DMS53 treated with DMSO at 0.1 percent for 48 hours (cell line): ENCODE measurements at regions not wholly inside any gene's neighbourhood (a gene's known extent, or its start where the extent isn't known, plus 50 kb on each side); places are given as distances from the start of the nearest gene placed in this dataset.

ENCODE experiments used
- DNase-seq: peaks from one replicate; lab custom pipeline; 2025; ENCODE audit not compliant: unreplicated experiment; lab: John Stamatoyannopoulos, UW

DNA sequence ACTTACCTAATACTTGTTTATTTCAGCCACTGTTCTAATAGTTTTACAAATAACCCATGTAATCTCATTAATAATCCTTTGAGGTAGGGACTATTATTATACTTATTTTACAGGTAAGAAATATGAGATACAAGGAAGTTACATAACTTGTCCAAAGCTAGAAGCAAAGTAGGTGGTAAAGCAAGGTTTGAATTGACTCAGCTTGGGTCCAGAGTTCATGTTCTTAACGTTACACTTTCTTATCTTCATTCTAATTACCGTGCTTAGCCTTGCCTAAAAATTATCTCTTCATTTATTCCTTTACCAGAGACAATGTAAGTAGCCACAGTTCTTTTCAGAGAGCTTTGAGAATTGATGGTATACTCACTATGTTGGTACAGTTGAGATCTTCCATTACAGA lies 743.6 kb downstream of the KCNJ3 start:
- no peak for DNase-seq

DNA sequence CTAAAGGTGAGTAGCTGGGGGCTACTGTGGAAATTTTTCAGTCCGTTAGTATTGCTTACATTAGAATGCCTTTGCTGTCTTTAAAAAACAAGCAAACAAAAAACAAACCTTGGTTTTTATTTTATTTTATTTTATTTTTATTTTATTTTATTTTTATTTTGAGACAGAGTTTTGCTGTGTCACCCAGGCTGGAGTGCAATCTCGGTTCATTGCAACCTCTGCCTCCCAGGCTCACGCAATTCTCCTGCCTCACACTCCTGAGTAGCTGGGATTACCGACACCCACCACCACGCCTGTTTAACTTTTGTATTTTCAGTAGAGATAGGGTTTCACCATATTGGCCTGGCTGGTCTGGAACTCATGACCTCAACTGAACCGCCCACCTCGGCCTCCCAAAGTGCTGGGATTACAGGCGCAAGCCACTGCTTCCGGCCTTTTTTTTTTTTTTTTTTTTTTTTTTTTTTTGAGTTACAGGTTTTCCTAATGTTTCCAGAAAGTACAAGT lies 732.6 kb downstream of the KCNJ3 start:
- no peak for DNase-seq

DNA sequence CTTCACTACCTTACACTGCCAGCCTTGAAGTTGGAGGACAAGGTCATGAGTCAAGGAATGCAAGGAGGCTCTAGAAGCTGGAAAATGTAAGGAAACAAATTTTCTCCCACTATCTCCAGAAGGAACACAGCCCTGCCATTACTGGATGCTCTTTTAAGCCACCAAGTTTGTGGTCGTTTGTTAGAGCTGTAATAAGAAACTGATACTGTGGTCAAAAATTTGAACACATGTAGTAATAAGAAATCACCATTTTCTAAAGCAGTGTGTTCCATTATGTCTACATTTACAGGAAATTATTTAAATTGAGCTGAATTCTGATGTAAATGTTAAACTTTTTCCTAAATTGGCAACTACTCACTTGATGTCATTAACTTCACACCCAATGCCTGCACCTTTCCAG lies 729.0 kb downstream of the KCNJ3 start:
- no peak for DNase-seq

DNA sequence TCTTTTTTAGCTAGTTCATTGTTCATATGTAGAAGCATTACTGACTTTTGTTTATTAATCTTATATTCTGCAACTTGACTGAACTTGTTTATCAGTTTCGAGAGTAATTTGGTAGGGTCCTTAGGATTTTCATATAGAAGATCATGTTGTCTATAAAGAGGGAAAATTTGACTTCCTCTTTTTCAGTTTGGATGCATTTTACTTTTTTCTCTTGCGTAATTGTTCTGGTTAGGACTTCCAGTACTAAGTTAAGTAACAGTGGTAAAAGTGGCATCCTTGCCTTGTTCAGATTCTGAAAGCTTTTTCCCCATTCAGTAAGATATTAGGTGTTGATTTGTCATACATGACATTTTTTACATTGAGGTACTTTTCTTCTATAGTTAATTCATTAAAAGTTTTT lies 726.0 kb downstream of the KCNJ3 start:
- DNase-seq, result no peak

DNA sequence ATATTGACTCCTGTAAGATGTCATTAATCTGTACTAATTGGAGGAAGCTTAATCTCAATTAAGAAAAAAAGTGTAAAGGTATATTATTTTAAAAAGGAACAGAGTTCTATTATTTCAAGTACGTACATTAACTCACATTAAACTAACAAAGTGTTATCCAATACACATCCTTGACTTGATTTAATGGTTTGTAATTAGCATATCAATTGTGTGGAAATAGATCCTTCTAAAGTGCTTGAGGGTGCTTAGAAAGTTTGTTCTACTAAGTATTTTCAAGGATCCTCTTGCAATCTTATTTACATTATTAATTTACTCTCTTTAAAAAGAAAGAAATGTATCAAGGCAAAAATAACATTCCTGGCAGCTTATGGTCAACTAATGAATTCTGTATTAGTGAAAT lies 720.3 kb downstream of the KCNJ3 start:
- DNase-seq, result no peak

DNA sequence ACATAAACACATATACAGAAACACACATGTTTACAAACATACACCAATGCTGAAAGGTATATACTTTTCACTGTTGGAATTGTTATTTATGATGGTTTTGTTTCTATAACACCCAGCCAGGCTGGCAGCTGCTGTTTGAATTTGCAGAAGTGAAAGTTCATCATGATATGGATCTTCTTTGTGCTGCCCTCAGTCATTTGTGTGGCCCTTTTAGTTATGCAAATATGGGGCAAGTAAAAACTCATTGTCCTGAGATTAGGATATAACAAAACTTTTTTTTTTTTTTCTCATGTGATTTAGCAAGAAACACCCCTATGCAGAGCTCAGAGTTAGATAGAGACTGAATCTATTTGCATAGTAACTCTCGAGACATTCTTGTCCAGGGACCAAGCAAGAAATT lies 714.1 kb downstream of the KCNJ3 start:
- no peak for DNase-seq

DNA sequence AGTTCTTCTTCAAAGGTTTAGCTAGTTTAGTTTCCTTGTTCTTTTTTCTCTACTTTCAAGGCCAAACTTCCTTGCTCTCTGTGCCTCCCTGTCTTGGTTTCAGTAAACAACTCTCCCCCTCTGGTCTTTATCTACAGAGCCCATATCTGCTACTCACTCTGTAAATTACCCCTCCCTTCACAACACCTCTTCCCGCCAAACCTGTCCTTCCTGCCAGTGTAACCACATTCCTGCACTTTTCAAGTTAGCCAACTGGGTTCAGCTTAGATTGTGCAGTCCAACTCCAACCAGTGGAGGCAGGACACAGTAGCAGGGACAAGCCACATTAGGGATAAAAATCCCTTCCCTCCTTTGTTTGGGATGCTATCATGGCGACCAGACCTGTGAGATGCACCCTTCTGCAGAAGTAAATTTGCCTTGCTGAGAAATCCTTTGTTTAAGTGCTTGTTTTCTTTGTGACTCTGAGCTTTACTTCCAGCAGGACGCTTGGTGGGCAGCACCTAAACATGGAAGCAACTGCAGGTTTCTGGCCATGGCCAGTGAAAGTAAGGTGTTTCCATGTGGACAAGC lies 706.0 kb downstream of the KCNJ3 start:
- DNase-seq, result no peak

DNA sequence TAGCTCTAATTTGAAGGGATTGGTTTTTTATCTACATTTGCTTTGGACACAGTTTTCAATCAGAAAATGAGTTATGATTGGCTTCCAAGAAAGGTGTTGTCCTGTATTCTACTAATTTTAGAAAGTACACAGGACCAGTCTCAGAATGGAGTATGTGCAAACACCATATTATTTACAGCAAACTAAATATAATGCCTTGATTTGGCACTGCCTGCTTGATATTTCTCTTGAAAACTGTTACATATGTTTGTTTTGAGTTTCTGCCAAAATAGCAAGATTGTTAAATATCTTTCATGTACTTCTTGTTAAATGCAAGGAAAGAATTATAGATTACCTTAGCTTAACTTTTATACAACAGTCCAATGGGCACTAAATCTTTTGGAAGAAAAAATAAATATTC lies 694.9 kb downstream of the KCNJ3 start:
- DNase-seq, result no peak

DNA sequence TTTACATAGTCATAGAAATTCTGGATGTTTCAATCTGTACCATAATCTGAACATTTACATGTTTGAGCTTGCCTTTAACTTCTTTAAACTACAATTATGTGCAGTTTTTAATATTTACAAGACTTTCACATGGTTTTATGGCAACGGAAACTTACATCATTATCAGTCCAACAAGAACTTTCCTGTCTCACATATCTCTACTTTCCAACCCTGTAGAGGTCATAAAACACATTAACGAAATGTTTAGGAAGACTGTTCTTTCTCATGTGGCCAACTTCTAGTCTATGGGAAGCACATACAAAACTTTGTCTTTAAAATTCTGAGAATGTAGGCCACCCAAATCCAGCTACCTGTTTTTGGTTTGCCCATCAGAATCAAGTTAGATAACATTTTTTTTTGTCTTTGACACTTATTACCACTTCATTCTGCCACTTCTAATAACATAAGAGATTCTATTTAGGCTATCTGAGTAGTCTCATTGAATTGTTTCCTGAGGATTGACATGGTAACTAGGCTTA lies 693.2 kb downstream of the KCNJ3 start:
- no peak for DNase-seq

DNA sequence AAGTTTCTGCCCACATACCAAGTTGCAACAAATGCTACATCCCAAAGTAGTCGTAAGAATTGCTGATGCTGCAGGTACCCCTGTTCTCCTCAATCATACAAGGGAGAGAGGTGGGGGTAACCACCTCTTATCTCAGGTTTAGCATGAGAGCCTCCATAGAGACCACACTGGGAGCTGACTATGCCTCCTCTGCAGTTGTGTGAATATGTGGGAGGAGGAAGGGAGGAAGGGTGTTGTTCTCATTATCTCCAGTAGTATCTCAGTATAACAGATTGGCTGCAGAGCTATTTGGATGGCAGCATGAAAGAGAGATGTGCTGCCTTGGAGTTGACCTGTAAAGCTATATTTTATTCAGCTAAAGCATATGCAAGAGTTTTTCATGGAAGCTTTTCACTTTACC lies 690.7 kb downstream of the KCNJ3 start:
- DNase-seq, result no peak

DNA sequence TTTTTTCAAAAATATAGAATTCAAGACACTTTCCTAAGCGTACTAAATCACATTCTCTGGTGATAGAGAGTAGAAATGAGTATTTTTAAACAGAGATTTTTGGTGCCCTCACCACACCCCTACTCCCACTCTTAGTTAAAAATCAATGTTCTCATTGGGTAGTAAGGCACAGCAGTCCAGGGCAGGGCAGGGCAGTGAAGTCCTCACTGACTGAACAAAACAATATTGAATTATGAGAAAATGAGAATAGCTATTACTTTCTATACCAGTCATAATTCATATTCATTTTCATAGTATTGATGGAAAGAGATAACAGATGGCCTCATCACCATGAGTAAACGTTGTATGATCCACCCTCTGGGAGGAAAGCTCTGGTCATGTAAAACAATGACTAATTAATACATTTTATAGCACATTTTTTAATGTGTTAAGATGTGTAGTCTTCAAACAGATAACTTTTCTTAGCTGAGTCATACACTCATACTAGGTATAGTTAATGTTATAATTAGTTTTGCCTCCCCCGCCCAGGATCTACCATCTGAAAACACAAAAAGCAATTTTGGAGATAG lies 686.1 kb downstream of the KCNJ3 start:
- DNase-seq, result no peak

DNA sequence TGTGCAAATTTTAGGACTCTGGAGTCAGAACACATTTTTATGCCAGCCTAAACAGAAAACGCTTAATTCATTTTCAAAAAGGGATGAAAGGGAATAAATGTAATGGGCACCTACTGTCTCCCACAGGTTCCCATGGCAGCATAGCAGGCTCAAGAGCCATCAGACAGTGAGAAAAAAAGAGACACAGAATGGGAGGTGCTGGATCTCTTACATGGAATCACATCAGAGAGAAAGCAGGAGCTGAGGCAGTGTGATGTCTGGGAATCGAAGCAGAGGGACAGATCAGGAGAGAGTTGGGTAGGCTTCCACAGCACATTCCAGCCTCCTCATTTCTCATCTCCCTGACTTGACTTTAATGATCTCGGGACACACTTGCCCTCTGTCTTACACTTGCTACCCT lies 684.3 kb downstream of the KCNJ3 start:
- DNase-seq, result peak; percentile 48

DNA sequence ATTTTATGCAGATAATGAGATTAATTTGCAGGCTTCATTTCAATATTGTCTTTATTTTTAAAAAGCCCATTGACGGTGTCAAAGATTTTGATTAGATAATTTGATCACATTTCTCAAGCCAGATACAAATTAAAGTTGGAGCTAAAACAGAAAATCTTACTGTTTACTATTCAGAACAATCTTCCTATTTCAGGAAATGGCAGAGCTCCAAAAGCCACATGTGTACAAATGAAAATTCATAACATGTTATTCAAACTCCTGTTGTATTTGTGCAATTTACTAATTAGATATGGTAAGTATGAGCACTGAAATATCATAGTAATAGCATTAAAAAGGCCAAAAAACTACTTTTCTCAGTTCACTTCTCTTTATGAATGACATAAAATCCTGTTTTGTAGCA lies 682.9 kb downstream of the KCNJ3 start:
- DNase-seq, result no peak

DNA sequence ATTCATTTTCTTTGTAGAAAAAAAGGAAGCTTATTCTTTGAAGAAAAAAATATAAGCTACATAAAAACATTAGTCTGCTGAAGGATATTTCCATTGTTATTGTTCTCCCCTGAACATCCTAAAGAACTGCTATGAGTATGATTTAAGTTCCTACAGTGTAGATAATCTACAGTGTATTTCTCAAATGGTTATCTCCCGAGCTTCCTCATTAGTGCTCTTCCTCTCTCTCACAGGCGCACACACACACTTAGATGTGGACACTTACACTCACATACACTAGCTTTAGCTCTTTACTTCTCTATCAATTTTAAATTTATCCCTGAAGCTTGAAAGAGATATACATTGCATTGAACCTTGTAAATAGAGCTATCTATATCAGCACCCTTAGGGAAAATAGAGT lies 681.0 kb downstream of the KCNJ3 start:
- no peak for DNase-seq

DNA sequence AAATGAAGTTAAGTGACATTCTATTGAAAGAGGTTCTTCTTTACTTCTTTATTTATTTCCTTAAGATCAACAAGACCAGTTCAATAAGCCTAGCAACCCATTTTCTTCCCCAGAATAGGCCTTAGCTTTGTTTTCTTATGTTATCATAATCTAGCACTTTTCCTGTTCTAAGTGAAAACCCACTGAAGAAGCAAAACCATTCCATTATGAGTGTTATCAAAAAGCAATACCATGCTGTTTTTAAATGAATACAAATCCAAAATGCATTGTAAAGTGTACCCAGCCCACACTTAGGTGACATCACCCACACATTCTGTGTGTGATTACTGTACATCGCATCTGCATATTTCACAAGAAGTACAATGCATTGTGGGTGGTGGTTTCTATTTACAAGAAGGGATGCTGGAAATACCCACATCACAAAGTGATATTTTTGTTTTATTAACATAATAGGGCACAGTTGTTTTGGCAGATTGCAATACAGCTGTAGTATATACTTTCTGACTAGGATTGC lies 679.5 kb downstream of the KCNJ3 start:
- DNase-seq, result no peak

DNA sequence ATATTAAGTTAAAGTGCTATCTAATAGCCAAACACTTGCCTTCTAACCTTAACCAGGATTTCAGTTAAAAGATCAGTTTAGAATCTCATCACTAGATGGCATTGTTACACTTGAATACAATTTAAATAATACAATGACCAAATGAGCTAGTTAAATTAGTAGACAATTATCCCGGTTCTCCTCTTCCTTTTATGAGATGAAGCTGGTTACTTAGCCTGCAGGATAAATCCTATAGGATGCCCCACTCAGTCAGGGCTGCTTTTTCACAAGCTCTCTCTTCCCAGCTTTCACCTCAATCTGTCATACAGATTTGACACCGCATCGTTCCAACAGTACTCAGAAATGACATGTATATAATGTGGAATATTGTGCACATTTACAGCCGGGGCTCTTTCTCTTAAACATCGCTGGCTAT lies 678.8 kb downstream of the KCNJ3 start:
- DNase-seq, result peak; percentile 41

DNA sequence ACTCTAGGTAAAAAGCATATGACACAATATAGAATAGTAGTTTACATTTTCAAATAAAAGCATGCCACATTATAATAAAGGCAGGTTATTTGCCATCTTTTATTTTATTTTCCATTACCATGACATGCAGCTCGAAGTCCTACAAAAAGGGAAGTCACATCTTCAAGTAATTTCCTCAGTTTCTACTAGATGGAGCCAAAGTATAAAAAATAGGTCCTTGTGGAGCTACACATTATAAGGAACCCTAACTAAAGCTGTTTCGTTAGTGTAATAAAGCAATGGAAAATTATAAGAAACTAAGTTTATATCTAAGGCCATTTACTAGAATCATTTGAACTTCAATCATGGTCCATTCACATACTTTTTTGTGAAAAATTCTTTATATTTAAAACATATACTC lies 674.5 kb downstream of the KCNJ3 start:
- DNase-seq, result peak; percentile 28

DNA sequence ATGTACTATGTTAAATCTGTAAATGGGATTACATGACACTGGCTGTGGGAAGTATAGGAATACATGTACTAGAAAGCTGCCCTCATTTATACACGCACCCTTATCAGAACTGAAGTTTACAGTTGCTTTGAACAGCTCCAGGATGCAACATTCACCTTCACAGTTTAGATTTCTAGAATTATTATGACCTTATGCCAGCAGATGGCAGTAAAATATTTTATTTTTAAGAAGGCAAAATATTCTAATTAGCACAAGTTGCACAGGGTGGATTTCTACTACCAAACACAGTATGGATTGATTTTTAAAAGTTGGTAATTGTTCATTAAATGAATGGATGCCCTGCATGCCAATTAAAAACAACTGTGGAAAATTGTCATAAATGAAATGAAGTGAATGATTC lies 670.4 kb downstream of the KCNJ3 start:
- DNase-seq, result peak; percentile 36

DNA sequence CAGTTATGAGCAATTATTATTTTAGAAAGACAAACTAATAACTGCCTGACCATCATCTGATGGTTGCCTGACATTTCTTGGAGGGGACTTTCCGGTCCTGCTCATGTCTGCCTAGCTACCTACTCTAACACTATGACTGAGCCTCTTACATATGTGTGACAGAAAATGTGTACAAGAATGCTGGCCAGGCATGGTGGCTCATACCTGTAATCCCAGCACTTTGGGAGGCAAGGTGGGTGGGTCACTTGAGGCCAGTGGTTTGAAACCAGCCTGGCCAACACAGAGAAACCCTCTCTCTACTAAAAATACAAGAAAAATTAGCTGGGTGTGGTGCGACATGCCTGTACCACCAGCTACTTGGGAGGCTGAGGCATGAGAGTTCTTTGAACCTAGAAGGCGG lies 666.3 kb downstream of the KCNJ3 start:
- DNase-seq, result no peak

DNA sequence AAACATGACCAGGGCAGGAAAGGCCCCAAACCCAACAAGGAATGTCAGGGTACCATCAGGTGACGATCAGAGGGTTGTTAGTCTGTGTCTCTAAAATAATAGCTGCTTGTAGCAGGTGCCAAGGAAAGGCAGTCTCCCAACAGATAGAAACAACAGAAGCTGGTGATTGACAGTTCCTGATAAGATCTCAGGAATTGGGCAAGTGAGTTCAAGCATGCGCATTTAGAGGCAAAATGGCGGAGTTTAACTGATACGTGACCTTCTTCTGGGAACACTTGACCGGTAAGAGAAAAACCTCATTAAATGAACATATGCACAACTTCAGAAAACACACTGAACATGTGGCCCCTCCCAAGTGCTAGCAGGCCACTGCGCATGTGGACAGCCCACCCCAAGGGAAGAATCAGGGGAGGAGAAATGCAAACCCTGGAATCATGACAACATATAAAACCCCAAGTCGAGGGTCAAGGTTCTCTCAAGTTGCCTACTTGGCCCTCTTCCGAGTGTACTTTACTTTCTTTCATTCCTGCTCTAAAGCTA lies 664.9 kb downstream of the KCNJ3 start:
- no peak for DNase-seq

DNA sequence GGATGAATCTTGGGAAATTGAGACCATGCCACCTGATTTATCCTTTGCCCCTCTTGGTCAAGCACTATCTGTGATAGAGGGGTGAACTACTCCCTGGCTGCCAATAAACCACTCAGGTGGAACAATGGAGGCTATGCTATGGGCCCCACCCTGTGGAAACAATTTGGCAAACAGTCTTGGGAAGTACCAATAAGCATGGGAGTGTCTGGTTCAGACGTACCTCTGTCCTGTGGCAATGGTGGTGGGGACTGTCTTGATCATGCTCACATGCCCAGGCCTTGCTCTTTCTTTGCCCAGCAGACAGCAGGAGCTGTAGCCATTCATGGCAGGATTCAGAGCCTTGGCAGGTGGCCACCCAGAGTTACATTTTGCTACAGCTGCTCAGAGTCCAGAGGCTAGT lies 658.7 kb downstream of the KCNJ3 start:
- no peak for DNase-seq

DNA sequence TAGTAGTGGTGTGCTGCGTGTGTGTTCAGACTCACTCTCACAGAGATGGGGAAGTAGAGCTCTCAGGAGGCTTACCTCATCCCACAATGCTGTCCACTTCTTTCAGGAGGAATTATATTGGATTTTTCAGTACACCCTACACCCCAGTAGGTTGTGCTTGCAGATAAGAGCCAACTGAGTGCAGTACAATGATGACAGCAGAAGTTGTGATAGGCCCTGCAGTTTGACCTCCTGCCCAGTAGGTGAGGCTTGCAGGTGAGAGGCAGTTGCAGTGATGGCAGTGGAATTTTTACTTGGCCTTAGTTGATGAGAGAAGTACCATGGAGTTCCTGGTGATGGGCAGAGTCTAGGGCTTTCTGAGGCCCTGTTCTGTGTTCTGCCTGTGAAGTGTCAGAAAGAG lies 657.8 kb downstream of the KCNJ3 start:
- DNase-seq, result peak; percentile 30
